OCI-LY3 (cell line): ENCODE measurements at regions not wholly inside any gene's neighbourhood (a gene's known extent, or its start where the extent isn't known, plus 50 kb on each side); places are given as distances from the start of the nearest gene placed in this dataset.

Source experiments
- CTCF ChIP-seq: fragments of 200-600, 300-600 bp; sonication (generic); IDR thresholded peaks from 2 replicates; pipeline ENCODE4 v1.5.1; 2014; ENCODE audit warnings: antibody characterized with exemption, low read length, low read depth
- EZH2phosphoT487 ChIP-seq: fragments of 200-600 bp; shearing (Covaris generic); IDR thresholded peaks from 2 replicates; pipeline ENCODE4 v1.6.1; 2018; ENCODE audit warnings: antibody characterized with exemption, mixed run types, low read depth

GRCh38 chr10:3339531-3339950, 167.0 kb upstream of the PITRM1 start:
- TF ChIP-seq CTCF (no peak), EZH2phosphoT487 (no peak)
